B cell (primary cell): ENCODE measurements at regions not wholly inside any gene's neighbourhood (a gene's known extent, or its start where the extent isn't known, plus 50 kb on each side); places are given as distances from the start of the nearest gene placed in this dataset.

Experiments used
- EZH2 ChIP-seq: IDR thresholded peaks from 2 replicates; pipeline ENCODE4 v1.6.1; 2012; ENCODE audit warnings: borderline replicate concordance, low read depth, mild to moderate bottlenecking, moderate library complexity, low read length; ENCODE audit not compliant: insufficient read depth, poor library complexity, severe bottlenecking
- TF ChIP-seq, protein P1 (sequence below): fragments of 200-600 bp; IDR thresholded peaks from one replicate; pipeline ENCODE4 v1.8.0; 2022; ENCODE audit warnings: antibody characterized with exemption, mild to moderate bottlenecking

- TF ChIP-seq, protein P1, sequence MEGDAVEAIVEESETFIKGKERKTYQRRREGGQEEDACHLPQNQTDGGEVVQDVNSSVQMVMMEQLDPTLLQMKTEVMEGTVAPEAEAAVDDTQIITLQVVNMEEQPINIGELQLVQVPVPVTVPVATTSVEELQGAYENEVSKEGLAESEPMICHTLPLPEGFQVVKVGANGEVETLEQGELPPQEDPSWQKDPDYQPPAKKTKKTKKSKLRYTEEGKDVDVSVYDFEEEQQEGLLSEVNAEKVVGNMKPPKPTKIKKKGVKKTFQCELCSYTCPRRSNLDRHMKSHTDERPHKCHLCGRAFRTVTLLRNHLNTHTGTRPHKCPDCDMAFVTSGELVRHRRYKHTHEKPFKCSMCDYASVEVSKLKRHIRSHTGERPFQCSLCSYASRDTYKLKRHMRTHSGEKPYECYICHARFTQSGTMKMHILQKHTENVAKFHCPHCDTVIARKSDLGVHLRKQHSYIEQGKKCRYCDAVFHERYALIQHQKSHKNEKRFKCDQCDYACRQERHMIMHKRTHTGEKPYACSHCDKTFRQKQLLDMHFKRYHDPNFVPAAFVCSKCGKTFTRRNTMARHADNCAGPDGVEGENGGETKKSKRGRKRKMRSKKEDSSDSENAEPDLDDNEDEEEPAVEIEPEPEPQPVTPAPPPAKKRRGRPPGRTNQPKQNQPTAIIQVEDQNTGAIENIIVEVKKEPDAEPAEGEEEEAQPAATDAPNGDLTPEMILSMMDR, result no peak
- no peak for TF ChIP-seq EZH2
Measured at GRCh38 chr12:132404435-132404855, 75.1 kb upstream of the GALNT9 start.
